WTC11 (cell line): ENCODE measurements at regions not wholly inside any gene's neighbourhood (a gene's known extent, or its start where the extent isn't known, plus 50 kb on each side); places are given as distances from the start of the nearest gene placed in this dataset.

Experiments used
- ATAC-seq: fragments of 200-7000 bp; cut with Tn5 transposase; 2 replicates; pipeline ENCODE4 v1.10.0; 2021; ENCODE audit warnings: mild to moderate bottlenecking, moderate library complexity
- CTCF ChIA-PET: fragments of 300-600 bp; sonication (Branson Sonifier 250); formaldehyde crosslinking; loops from one replicate; lab custom pipeline; 2021; ENCODE audit warnings: antibody characterized with exemption; lab: Charles Lee
- POLR2A ChIA-PET: fragments of 350-600 bp; sonication (Branson Sonifier 250); formaldehyde crosslinking; loops from one replicate; lab custom pipeline; 2021; ENCODE audit warnings: antibody characterized with exemption; lab: Charles Lee
- DNase-seq: peaks from one replicate; pipeline ENCODE4 v3.0.0; 2021; ENCODE audit warnings: low spot score
- H3K27ac Mint-ChIP-seq: 2 replicates; pipeline ENCODE4 v1.8.0; 2021; ENCODE audit warnings: mixed read lengths
- H3K27me3 Mint-ChIP-seq: 2 replicates; pipeline ENCODE4 v1.8.0; 2021; ENCODE audit warnings: low read depth, mild to moderate bottlenecking, moderate library complexity, mixed read lengths
- H3K36me3 Mint-ChIP-seq: 2 replicates; pipeline ENCODE4 v1.8.0; 2021; ENCODE audit warnings: mixed read lengths
- H3K4me1 Mint-ChIP-seq: 2 replicates; pipeline ENCODE4 v1.8.0; 2022; ENCODE audit warnings: mixed read lengths
- H3K4me3 Mint-ChIP-seq: 2 replicates; pipeline ENCODE4 v1.8.0; 2021; ENCODE audit warnings: mild to moderate bottlenecking, moderate library complexity, mixed read lengths
- H3K9me3 Mint-ChIP-seq: 2 replicates; pipeline ENCODE4 v1.8.0; 2021; ENCODE audit warnings: mixed read lengths
- ARID4B ChIP-seq: sonication (generic); formaldehyde crosslinking; IDR thresholded peaks from 2 replicates; pipeline ENCODE4 v1.8.0; 2023; ENCODE audit warnings: missing genetic modification reagents, mild to moderate bottlenecking, borderline replicate concordance
- ATF6 ChIP-seq: sonication (generic); formaldehyde crosslinking; IDR thresholded peaks from 2 replicates; pipeline ENCODE4 v1.8.1; 2023; ENCODE audit warnings: mild to moderate bottlenecking, missing genetic modification reagents
- CBFB ChIP-seq: sonication (generic); formaldehyde crosslinking; IDR thresholded peaks from 2 replicates; pipeline ENCODE4 v1.8.1; 2022; ENCODE audit warnings: mild to moderate bottlenecking, low read depth, missing genetic modification reagents
- CDX4 ChIP-seq: fragments of 250-450 bp; sonication (Bioruptor Pico); IDR thresholded peaks from 2 replicates; pipeline ENCODE4 v1.9.0; 2021; ENCODE audit warnings: moderate library complexity, mild to moderate bottlenecking, inconsistent platforms, borderline replicate concordance
- ESRRA ChIP-seq: sonication (generic); formaldehyde crosslinking; IDR thresholded peaks from 2 replicates; pipeline ENCODE4 v1.8.1; 2022; ENCODE audit warnings: mild to moderate bottlenecking, missing genetic modification reagents, borderline replicate concordance
- ETV6 ChIP-seq: sonication (generic); formaldehyde crosslinking; IDR thresholded peaks from 2 replicates; pipeline ENCODE4 v1.8.1; 2022; ENCODE audit warnings: mild to moderate bottlenecking, missing genetic modification reagents
- FOXK1 ChIP-seq: sonication (generic); formaldehyde crosslinking; IDR thresholded peaks from 2 replicates; pipeline ENCODE4 v1.8.0; 2022; ENCODE audit warnings: mild to moderate bottlenecking, moderate library complexity, missing genetic modification reagents
- HMGA2 ChIP-seq: fragments of 250-450 bp; sonication (Bioruptor Pico); IDR thresholded peaks from 2 replicates; pipeline ENCODE4 v1.4.0; 2021; ENCODE audit warnings: mild to moderate bottlenecking, moderate library complexity
- JUN ChIP-seq: sonication (generic); formaldehyde crosslinking; IDR thresholded peaks from 2 replicates; pipeline ENCODE4 v1.8.0; 2023; ENCODE audit warnings: mild to moderate bottlenecking, missing genetic modification reagents
- MXD4 ChIP-seq: fragments of 250-450 bp; sonication (Bioruptor Pico); IDR thresholded peaks from 2 replicates; pipeline ENCODE4 v1.8.0; 2021; ENCODE audit warnings: mild to moderate bottlenecking, moderate library complexity, borderline replicate concordance
- NFYB ChIP-seq: sonication (generic); formaldehyde crosslinking; conservative IDR thresholded peaks from 2 replicates; pipeline ENCODE4 v1.8.0; 2022; ENCODE audit warnings: low read depth, missing genetic modification reagents
- SOX15 ChIP-seq: fragments of 250-450 bp; sonication (Bioruptor Pico); IDR thresholded peaks from 2 replicates; pipeline ENCODE4 v1.9.0; 2021; ENCODE audit warnings: mild to moderate bottlenecking
- TEAD4 ChIP-seq: sonication (generic); formaldehyde crosslinking; IDR thresholded peaks from 2 replicates; pipeline ENCODE4 v1.8.0; 2022; ENCODE audit warnings: mild to moderate bottlenecking, missing genetic modification reagents
- USF2 ChIP-seq: sonication (generic); formaldehyde crosslinking; IDR thresholded peaks from 2 replicates; pipeline ENCODE4 v1.8.1; 2023; ENCODE audit warnings: mild to moderate bottlenecking, missing genetic modification reagents, moderate library complexity
- ZNF138 ChIP-seq: sonication (generic); formaldehyde crosslinking; conservative IDR thresholded peaks from 2 replicates; pipeline ENCODE4 v1.8.1; 2022; ENCODE audit warnings: mild to moderate bottlenecking, moderate library complexity, missing genetic modification reagents
- ZNF396 ChIP-seq: fragments of 250-450 bp; sonication (Bioruptor Pico); IDR thresholded peaks from 2 replicates; pipeline ENCODE4 v1.8.0; 2021; ENCODE audit warnings: mild to moderate bottlenecking, moderate library complexity, borderline replicate concordance
- ZNF423 ChIP-seq: fragments of 250-450 bp; sonication (Bioruptor Pico); IDR thresholded peaks from 2 replicates; pipeline ENCODE4 v2.1.2; 2022; ENCODE audit warnings: mild to moderate bottlenecking, moderate library complexity
- ZNF532 ChIP-seq: fragments of 250-450 bp; sonication (Bioruptor Pico); IDR thresholded peaks from 2 replicates; pipeline ENCODE4 v1.9.0; 2021; ENCODE audit warnings: mild to moderate bottlenecking, borderline replicate concordance
- ZNF671 ChIP-seq: fragments of 250-450 bp; sonication (Bioruptor Pico); IDR thresholded peaks from 2 replicates; pipeline ENCODE4 v1.8.0; 2021; ENCODE audit warnings: mild to moderate bottlenecking

GRCh38 chr3:84141571-84141970, 817.2 kb upstream of the CADM2 start (continued):
- TF ChIP-seq ARID4B (no peak), NFYB (CRISPR knock-in tag) (no peak), FOXK1 (CRISPR knock-in tag) (no peak), MXD4 (CRISPR knock-in tag) (no peak), ZNF671 (no peak)

- H3K4me1 Mint-ChIP-seq, result no peaks in the 10 kb centered on the region
- no peak for DNase-seq
- no peak for ATAC-seq
- TF ChIP-seq HMGA2, result no peak
- TF ChIP-seq ZNF532, result no peak
- TF ChIP-seq ZNF423 (CRISPR knock-in tag), result no peak
- no peak for TF ChIP-seq ESRRA (CRISPR knock-in tag)
- TF ChIP-seq JUN (CRISPR knock-in tag), result no peak
- no peak for TF ChIP-seq TEAD4
- TF ChIP-seq CDX4, result no peak
- no peak for TF ChIP-seq USF2 (CRISPR knock-in tag)
- TF ChIP-seq CBFB (CRISPR knock-in tag), result no peak
- TF ChIP-seq ETV6, result no peak
- no peak for TF ChIP-seq SOX15 (CRISPR knock-in tag)
- TF ChIP-seq ZNF138, result no peak
- no peak for TF ChIP-seq ATF6 (CRISPR knock-in tag)
- TF ChIP-seq ZNF396 (CRISPR knock-in tag), result no peak
- CTCF ChIA-PET, result no interaction called here
- peaks cover 11% of the 10 kb centered on the region for H3K9me3 Mint-ChIP-seq
- H3K36me3 Mint-ChIP-seq, result peaks cover 5% of the 10 kb centered on the region
- no peak overlapping the region for H3K27ac Mint-ChIP-seq
- no peak overlapping the region for H3K4me3 Mint-ChIP-seq
- no peaks in the 10 kb centered on the region for H3K27me3 Mint-ChIP-seq
- POLR2A ChIA-PET, result no interaction called here
These were observed 793.5 kb upstream of the CADM2 start for GRCh38 chr3:84165328-84165727.
